WERI-Rb-1 (cell line): ENCODE measurements at regions not wholly inside any gene's neighbourhood (a gene's known extent, or its start where the extent isn't known, plus 50 kb on each side); places are given as distances from the start of the nearest gene placed in this dataset.

Source experiments
- DNase-seq: peaks from one replicate; pipeline ENCODE4 v3.0.0-alpha.2; 2020
- H3K27ac ChIP-seq: fragments of 250-450 bp; sonication (Bioruptor Pico); 2 replicates; pipeline ENCODE4 v1.5.1; 2020; ENCODE audit warnings: mild to moderate bottlenecking, moderate library complexity
- H3K27me3 ChIP-seq: fragments of 250-450 bp; sonication (Bioruptor Pico); 2 replicates; pipeline ENCODE4 v1.5.1; 2021; ENCODE audit warnings: mild to moderate bottlenecking, low read depth, moderate library complexity; ENCODE audit not compliant: insufficient read depth, severe bottlenecking
- H3K36me3 ChIP-seq: fragments of 250-450 bp; sonication (Bioruptor Pico); 2 replicates; pipeline ENCODE4 v1.5.1; 2020; ENCODE audit warnings: mild to moderate bottlenecking, moderate library complexity
- H3K4me3 ChIP-seq: 2 replicates; pipeline ENCODE4 v1.5.1; 2011; ENCODE audit warnings: low read depth, mild to moderate bottlenecking, control low read depth, low read length
- H3K9me3 ChIP-seq: fragments of 250-450 bp; sonication (Bioruptor Pico); 2 replicates; pipeline ENCODE4 v1.5.1; 2021; ENCODE audit warnings: mild to moderate bottlenecking, moderate library complexity; ENCODE audit not compliant: severe bottlenecking
- CTCF ChIP-seq: IDR thresholded peaks from 2 replicates; pipeline ENCODE4 v1.5.1; 2011; ENCODE audit warnings: low read depth, mild to moderate bottlenecking, control low read depth, inconsistent platforms, low read length

GRCh38 chr12:77591959-77592743 is 238.5 kb upstream of the NAV3 start:
- no peaks in the 10 kb centered on the region for H3K36me3 ChIP-seq
- no peak for TF ChIP-seq CTCF

GRCh38 chr12:77590306-77590705 is 240.4 kb upstream of the NAV3 start:
- H3K27ac ChIP-seq: no peak overlapping the region
- H3K27me3 ChIP-seq: no peaks in the 10 kb centered on the region
- no peaks in the 10 kb centered on the region for H3K36me3 ChIP-seq
- no peak for DNase-seq
- H3K4me3 ChIP-seq: no peak overlapping the region
- no peak for TF ChIP-seq CTCF
- H3K9me3 ChIP-seq: no peaks in the 10 kb centered on the region

More at GRCh38 chr12:77591959-77592743, 238.5 kb upstream of the NAV3 start:
- H3K27ac ChIP-seq: peak overlapping the region; percentile 83
- H3K4me3 ChIP-seq: peak overlapping the region; percentile 42
- no peaks in the 10 kb centered on the region for H3K9me3 ChIP-seq
- peak; percentile 88 for DNase-seq
- no peaks in the 10 kb centered on the region for H3K27me3 ChIP-seq

- H3K36me3 ChIP-seq: no peaks in the 10 kb centered on the region
- H3K4me3 ChIP-seq: no peak overlapping the region
- no peaks in the 10 kb centered on the region for H3K9me3 ChIP-seq
- peak; percentile 87 for DNase-seq
- no peaks in the 10 kb centered on the region for H3K27me3 ChIP-seq
- peak overlapping the region; percentile 42 for H3K27ac ChIP-seq
- no peak for TF ChIP-seq CTCF
These were observed 245.8 kb upstream of the NAV3 start for GRCh38 chr12:77584860-77585259.

GRCh38 chr12:77578466-77579220 is 252.1 kb upstream of the NAV3 start:
- DNase-seq: no peak
- Histone ChIP-seq H3K27me3 (no peaks in the 10 kb centered on the region), H3K9me3 (no peaks in the 10 kb centered on the region), H3K4me3 (no peak overlapping the region), H3K27ac (no peak overlapping the region), H3K36me3 (no peaks in the 10 kb centered on the region)
- no peak for TF ChIP-seq CTCF

- no peak overlapping the region for H3K4me3 ChIP-seq
- no peak for DNase-seq
- H3K36me3 ChIP-seq: no peaks in the 10 kb centered on the region
- TF ChIP-seq CTCF: no peak
- no peaks in the 10 kb centered on the region for H3K9me3 ChIP-seq
- no peaks in the 10 kb centered on the region for H3K27me3 ChIP-seq
- no peak overlapping the region for H3K27ac ChIP-seq
These were observed 252.9 kb upstream of the NAV3 start for GRCh38 chr12:77577791-77578190.
